IPS DF 4.7 (cell line): ENCODE measurements at regions not wholly inside any gene's neighbourhood (a gene's known extent, or its start where the extent isn't known, plus 50 kb on each side); places are given as distances from the start of the nearest gene placed in this dataset.

ENCODE experiments used
- DNase-seq: peaks from one replicate; pipeline ENCODE4 v3.0.0-alpha.2; 2013; ENCODE audit warnings: low spot score; ENCODE audit errors: extremely low read depth

DNA sequence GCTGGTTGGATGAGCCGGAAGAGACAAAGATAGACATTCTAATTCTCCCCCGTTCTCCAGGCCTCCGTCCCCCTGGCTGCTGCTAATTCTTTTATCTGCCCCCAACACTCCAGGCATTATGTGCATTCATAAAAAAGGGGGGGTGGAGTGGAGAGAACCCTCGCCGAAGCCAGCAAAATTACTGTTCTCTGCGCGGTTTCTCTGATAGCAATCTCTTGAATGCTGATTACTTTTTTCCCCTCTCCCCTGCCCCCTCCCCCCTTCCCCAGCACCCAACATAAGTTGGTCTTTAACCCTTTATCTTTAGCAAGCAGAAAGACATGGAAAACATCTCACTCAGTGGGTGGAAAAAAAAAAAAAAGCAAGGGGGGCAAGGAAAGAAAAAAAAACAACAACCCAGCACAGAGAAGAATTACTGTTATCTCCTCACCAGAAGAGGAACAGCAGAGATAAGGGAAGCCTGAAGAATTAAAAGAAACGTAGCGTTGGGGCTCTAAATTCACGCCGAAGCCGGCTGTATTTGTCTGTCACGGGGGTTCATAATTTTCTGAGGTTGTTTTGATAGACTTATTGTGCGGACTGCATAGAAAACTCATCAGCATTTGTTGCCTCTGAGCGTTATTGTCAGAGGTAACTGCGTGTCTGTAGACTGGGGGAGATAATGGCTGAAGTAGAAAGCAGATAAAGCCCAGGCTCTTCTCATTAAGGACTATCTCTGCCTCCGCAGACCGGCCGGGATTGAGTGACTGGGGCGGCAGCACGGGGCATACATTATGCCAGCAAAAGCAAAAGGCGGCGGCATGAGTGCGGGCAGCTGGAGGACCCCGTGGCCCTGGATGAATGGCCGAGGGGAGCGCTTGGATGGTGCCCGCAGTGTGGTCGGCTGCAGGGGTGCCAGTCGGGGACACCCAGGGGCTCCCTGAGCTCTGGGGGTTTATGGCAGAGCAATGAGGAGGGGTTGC is 126.9 kb downstream of the MRM1 start:
- no peak for DNase-seq

DNA sequence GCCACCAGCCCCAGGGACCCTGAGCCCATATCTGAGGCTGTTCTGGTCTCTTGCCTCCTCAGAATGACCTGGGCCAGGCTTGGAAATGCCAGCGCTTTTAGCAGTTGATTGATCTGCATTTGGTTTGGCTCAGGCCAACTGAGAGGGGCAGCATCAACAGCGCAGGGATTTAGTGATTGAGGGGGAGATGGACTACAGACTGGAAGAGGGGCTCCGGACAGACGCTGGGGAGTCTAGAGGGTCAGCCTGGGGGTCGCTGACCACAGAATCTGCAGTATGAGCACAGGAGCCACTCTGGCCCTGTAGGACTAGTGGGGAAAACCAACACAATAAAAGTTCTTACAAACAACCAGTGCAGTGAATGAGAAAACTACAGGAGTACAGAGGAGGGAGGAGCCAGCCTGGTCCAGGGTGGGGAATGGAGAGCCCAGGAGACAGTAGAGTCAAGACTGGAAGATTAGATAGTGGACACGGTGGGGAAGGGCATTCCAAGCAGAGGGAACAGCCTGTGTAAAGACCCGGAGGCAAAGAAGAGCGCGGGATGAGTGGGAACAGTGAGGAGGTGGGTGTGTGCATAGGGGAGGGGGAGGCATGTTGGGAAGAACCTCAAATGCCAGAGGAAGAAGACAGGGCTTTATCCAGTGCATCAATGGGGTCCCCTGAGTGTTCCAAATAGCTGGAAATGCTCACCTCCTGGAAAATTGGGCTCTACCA is 128.9 kb downstream of the MRM1 start:
- DNase-seq: no peak

DNA sequence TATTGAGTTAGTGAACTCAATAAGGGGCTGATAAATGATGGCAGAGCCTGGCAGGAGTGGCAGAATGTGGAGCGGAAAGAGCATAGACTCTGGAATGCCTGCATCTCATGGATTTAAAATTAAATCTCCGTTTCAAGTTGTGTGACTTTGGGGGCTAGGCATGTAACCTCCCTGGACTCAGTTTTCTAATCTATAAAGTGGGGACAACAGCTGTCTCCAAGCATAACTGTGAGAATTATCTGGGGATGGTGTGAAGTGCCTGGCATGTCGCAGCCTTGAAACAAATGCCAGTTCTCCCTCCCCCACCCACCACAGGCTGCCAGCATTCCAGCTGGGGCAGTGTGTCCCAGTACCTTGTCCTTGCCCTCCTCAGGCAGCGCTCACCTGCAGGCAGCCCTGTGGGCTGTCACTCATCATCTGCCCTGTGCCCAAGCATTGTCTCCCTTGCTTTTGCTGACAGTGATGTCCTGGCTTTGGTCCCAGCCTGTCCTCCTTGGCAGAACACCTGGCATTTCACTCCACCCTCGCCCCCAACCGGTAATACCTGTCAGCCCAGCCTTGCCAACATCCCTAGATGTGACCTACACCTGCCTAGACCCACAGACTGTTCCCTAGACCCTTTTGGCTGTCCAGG is 129.6 kb downstream of the MRM1 start:
- no peak for DNase-seq

DNA sequence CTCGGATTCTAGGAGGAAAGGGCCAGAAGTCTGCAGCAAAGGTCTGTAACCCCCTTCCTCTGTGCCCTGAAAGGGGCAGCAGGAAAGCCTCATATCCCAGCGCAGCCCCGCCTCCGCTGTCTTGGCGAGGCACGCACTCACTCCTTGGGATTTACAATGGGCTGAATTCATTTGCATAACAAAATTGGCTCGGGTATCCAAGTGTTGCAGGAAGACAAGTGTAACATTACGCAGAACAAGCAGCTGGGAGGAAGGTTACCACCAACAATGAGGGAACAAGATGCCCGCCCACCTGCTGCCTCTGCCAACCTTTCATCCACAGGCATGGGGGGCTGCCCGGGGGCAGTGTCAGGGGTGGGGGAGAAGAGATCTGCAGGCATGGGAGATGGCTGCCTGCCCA is 130.4 kb downstream of the MRM1 start:
- DNase-seq: peak; percentile 28

DNA sequence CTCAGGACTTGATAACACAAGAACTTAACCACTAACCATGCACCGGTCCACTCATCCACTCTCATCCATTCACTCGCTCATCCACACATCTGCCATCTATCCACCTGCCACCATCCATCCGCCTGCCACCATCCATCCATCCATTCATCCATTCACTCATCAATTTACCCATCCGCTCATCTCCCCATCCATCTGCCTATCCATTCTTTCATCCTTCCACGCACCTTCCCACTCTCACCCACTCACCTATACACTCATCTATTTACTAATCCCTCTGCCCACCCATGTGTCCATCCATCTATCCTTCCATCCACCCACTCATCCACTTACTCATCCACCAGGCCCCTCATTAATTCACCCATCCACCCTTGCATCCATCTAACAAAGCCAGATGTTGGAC is 131.0 kb downstream of the MRM1 start:
- no peak for DNase-seq

DNA sequence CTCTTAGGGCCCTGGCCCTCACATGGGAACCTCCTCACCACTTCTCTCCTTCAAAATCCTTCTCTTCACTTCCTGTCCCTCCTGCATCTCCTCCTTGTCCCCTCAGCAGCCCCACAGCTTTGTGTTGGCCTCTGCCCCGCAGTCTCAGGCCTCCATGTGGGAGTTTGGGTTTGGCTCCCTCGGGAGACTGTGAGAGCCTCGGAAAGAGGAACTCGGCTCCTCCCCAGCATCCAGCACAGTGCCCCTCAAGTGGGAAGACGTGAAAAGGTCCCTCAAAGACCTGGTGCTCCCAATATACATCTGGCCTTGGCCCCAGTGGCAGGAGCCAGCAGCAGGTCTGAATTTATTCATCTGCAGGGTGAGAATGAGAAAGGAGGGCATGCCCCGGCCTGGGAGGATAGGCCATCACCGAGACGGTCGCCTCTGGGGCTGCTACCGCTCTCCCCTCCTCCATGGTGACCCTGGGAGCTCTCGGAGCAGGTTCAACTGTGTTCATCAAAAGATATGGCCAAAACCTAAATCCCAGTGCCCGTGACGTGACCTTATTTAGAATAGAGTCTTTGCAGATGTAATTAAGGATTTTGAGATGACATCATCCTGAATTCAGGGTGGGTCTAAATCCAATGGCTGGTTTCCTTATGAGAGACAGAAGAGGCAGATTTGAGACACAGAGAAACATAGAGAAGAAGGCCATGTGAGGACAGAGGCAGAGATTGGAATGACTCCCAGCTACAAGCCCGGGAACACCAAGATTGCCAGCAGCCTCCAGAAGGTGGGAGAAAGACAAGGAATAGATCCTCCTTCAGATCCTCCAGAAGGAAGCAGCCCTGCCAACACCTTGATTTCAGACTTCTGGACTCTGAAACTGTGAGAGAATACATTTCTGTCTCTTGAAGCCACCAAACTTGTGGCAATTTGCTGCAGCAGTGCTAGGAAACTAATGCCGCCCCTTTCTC is 135.1 kb downstream of the MRM1 start:
- no peak for DNase-seq

DNA sequence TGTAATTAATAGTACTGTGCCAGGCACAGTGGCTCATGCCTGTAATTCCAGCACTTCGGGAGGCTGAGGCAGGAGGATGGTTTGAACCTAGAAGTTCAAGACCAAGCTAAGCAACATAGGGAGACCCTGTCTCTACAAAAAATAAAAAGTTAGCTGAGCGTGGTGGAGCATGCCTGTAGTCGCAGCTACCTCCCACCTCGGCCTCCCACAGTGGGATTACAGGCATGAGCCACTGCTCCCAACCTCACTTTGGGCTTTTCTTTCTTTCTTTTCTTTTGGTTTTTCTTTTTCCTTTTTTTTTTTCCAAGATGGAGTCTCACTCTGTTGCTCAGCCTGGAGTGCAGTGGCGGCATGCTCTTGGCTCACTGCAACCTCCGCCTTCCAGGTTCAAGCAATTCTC is 137.8 kb downstream of the MRM1 start:
- DNase-seq: no peak

DNA sequence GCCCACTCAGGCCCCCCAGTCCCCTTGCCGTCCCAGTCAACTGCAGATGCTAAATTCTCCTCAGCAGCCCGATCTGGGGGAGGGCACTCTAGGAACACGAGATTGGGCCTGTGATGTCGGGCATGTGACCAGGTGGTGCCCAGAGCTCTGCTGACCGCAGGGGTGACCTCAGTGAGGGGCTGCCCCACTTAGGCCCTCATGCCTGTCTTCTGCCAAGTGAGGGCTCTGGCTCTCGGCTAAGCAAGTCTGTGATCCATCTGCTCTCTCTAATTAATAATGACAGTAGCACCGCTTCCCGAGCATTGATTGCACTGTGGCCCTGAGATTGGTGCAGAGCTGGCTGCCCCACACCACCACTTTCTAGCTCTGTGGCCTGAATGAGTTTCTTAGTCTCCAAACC is 138.8 kb downstream of the MRM1 start:
- DNase-seq: no peak

DNA sequence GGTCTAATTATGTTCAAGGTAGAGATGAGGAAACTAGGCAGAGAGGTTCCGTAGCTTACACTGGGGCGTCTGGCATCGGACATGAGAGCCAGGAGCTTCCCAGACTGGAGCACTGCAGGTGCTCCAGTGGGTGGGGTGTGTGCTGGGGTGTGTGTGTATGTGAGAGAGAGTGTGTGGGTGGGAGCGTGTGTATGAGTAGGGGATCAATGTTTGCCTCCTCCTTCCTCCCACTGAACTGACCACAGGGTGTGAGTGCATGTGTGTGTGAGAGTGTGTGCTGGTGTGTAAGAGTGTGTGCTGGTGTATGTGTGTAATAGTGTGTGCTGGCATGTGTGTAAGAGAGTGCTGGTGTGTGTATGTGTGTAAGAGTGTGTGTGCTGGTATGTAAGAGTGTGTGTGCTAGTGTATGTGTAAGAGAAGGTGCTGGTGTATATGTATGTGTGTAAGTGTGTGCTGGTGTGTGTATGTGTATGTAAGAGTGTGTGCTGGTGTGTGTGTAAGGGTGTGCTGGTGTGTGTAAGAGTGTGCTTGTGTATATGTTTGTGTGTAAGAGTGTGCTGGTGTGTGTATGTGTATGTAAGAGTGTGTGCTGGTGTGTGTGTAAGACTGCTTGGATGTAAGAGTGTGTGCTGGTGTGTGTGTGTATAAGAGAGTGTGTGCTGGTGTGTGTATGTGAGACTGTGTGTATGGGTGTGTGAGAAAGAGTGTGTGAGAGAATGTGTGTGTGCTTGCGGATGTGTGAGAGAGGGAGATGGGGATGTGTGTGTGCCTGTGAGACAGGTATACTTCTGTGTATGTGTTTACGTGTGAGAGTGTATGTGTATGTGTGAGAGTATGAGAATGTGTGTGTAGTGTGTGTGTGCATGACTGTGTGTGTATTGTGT is 139.9 kb downstream of the MRM1 start:
- no peak for DNase-seq

DNA sequence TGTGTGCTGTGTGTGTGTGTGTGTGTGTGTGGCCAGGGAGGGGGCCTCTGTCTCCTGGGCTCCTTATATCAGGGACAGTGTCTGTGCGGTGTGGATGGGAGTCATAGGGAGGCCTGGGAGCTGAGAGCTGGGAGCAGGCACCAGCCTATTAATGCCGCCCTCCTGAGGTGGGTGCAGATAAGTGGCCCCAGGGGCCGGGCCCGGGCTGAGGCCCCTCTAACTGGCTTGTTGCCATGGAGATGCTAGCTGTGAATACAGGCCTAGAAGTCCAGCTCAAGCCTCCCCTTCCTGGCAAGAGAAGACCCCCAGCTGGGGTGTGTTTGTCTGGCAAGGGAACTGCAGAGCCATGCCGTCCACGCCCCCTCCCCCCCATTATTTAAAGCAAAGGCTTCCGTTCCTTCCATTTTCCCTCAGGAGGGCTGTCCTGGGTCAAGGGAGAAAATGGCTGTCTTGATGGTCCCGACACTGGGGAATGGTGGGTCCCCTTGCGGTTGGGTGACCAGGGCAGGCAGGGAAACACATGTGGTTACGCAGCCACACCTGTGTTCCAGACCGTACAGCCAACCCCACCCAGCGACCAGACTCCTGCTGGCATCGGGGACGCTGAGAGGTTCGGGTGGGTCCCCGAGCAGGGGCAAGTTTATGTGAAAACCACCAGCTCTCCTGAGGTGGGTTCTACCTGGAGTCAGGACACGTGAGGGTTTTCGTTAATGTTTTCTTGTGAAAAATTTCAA is 141.1 kb downstream of the MRM1 start:
- no peak for DNase-seq

DNA sequence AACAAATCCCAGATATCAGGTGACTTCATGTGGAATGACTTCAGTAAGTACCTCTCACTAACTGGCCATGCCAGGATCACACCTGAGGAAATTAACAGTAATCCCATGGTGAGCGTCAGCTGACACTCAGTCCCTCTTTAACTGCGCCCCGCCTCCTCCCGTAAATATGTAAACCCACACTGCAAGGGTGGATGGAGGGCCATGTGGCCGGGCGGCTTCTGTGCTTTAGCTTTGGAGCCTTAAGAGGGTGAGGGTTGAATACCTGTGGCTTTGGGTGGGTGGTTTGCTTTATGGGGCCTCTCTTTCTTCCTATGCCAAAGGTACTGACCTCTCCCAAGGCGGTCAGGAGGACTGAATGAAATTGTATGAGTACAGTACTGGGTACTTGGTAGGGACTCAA is 141.7 kb downstream of the MRM1 start:
- DNase-seq: no peak

DNA sequence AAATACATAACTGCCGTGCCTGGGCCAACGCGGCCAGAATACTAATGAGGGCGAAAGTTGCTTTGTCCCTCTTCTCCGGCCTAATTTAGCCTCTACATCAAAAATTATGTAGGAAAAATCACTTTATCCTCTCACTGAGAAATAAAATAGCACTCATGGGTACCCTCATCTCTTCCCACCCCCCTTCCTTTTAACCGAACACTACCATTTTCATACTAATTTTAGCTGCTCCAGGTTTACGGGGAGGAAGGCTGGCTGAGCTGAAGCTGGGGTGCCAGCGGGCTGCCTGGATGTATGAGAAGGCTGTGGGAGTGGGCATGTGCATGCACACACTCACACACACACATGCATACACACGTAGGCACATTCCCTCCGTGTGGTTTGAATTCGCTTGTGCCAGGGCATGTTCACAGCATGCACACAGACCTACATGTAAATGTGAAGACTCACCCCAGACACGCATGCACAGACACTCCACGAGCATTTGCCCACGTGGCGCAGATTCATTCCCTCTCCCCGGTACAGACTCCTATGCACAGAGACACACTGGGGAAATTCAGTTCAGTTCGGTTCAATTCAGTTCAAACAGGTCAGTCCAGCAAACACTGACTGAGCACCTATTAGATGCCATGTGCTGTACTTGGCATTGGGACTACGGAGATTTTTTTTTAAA is 145.1 kb downstream of the MRM1 start:
- DNase-seq: no peak

DNA sequence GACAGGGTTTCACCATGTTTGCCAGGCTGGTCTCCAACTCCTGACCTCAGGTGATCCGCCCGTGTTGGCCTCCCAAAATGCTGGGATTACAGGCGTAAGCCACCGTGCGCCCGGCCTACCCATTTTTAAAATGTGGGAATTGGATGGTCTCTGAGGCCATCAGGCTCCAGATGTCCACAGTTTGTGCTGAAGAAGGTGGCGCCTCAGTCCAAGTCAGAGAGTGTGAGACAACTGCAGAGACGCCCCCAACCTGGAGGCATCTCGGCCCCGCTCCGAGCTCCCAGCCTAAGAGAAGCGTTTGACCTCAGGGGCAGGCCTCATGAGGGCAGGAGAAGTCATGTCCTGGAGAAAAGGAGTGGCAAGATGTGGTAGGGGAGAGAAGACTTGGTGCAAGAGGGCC is 146.5 kb downstream of the MRM1 start:
- no peak for DNase-seq

DNA sequence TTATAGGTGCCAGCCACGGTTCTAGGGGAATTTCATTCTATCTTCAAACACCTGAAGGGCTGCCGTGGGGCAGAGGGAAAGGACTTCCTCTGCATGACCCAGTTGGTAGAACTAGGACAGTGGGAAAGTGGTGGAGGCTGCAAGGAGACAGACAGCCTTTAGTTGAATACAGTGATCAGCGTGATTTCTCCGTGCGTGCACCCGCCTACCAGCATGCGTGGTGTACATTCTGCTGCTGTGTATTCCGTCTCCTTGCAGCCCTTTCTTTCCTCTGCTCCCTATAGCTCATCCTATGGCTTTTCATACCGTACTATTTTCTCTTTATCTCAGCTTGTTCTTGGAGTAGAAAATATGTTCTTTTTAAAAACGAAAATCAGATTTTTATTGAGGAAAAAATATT is 146.9 kb downstream of the MRM1 start:
- DNase-seq: no peak

DNA sequence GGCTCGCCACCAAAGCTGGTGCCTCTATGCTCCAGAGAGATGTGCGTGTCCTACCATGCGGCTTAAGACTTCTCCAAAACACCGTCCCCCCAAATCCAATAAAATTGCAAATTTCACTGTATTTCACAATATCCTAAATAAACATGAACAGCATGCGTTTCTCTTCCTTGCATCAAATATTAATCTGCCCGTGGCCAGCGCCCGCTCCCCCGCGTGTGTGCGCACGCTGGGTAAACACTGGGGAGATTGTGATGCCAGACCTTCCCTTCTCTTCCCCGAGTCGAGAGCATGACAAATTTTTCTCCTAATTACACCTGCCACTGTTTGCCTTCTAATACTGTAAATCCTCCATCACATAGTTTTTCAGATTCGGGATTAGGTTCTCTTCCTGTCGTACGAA is 148.1 kb downstream of the MRM1 start:
- no peak for DNase-seq

DNA sequence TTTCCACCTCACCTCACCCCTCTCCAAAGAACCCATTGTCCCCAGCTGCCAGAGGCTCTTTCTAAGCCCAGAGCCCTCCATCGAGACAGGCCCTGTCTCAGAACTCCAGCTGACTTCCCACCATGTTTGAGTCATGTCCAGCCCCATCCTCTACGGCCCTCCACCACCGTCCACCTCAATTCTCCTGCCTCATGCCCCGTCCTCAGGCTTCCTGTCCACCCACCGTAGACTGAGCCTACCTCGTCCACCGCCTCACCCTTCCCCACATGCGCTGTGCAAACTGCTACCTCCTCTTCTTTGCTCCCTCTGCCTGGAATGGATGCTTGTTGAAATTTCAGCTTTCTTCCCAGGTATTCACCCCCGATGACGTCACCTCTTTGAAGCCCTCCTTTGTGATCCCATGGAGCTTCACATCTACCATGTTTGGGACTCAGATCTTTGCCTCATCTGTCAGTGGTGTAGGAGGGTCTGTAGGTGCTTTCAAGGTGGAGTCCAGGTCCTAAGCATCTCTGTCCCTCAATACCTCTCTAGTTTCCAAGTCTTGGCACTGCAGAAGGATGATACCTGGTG is 149.0 kb downstream of the MRM1 start:
- no peak for DNase-seq

DNA sequence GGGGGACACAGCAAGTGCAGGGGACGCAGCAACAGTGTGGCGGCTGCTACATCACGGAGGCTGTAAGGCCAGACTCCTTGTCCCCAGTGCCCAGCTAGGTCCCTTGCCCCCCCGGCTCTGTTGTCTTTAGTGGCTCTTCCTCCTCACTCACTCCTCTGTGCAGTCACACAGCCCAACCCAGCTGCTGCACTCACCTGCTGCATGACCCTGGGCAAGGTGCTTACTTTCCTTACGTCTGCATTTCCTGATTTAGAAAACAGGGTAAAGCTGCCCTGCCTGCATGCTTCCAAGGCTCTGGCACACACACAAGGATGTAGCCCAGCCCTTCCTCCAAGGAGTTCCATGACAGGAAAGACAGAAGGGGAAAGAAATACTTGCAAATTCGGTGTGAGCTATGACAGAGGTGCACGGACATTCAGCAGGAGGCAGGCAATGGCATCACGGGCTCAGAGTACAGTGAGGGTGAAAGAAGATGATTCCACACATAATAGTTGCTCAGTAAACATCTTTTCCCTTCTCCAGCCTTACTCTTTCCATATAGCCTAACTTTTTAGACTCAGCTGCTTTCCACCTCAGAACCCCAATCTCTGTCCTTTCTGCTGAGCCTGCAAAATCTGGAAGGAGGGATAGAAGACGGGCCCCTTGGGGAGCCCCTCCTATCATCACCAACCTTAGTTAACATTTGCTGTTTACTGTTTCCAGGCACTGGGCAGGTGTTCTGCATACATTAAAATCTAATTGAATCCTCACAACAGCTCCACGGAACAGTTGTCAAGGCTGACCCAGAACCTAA is 150.9 kb downstream of the MRM1 start:
- DNase-seq: no peak

DNA sequence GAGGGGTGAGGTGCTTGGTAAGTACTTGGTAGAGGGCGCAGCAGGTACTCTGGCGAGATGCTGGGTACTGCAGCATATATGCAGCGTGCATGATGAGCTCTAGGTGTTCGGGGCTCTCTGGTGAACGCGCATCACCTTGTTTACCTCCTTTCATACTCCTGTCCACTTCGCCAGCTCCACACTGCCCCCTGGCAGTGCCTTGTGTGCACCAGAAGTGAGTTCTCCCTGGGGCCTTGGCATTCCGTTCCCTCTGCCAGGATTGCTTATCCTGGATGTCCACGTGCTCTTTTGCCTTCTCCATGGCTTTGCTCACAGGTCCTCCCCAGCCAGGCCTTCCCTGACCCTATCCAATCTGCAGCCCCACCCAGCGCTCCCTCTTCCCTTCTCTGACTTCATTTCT is 154.2 kb downstream of the MRM1 start:
- peak; percentile 28 for DNase-seq
